ENCODE measurements at regions not wholly inside any gene's neighbourhood (a gene's known extent, or its start where the extent isn't known, plus 50 kb on each side); places are given as distances from the start of the nearest gene placed in this dataset.

GRCh38 chr18:76691800-76692199 is 130.6 kb upstream of the ZNF236 start:
- no peak overlapping the region for H3K23ac ChIP-seq (ENCODE audit: low read depth, low read length)
- H3K4me3 ChIP-seq (ENCODE audit: insufficient read depth, low read depth, low read length), result no peak overlapping the region
- peak; percentile 22 for DNase-seq
- no peak overlapping the region for H2AK5ac ChIP-seq (ENCODE audit: low read depth, low read length)
- no peak overlapping the region for H3K4ac ChIP-seq (ENCODE audit: low read depth, low read length)
- dilution Hi-C loops (cut with HindIII; ENCODE audit: low sequenced_read_pairs, unreplicated experiment), result no loop called here
- H4K5ac ChIP-seq (ENCODE audit: low read depth, low read length), result no peak overlapping the region
- no peaks in the 10 kb centered on the region for H3K9me1 ChIP-seq (ENCODE audit: insufficient read depth, low read length)
- no peak overlapping the region for H2AFZ ChIP-seq (replicated peaks; ENCODE audit: low read length, poor library complexity)
- H3K27me3 ChIP-seq (ENCODE audit: control insufficient read depth, insufficient read depth, low read length), result peaks cover 44% of the 10 kb centered on the region
- in situ Hi-C loops (cut with MboI; ENCODE audit: low sequenced_read_pairs), result no loop called here
- ChIA-PET POLR2A (ENCODE audit: unreplicated experiment) (no interaction called here), CTCF (no interaction called here)
- H2AK9ac ChIP-seq (replicated peaks; ENCODE audit: low read depth, low read length, poor library complexity), result no peak overlapping the region
- no peak overlapping the region for H4K8ac ChIP-seq (ENCODE audit: low read depth in 2 of 2, low read length in 2 of 2)
- no peak overlapping the region for H3K14ac ChIP-seq (replicated peaks; ENCODE audit: low read depth, low read length)
- H3K9ac ChIP-seq (ENCODE audit: low read depth, low read length), result no peak overlapping the region
- H2BK20ac ChIP-seq (ENCODE audit: low read depth, low read length), result no peak overlapping the region
- H2BK15ac ChIP-seq (ENCODE audit: low read depth, low read length), result no peak overlapping the region
- no peak overlapping the region for H2BK120ac ChIP-seq (ENCODE audit: low read depth, low read length)
- peak; percentile 40; the same call in 1 of the 2 replicates for ATAC-seq (ENCODE audit: low read depth)
- no peak overlapping the region for H3K27ac ChIP-seq (ENCODE audit: insufficient read depth, low read length)
- TF ChIP-seq NFE2L2 (IDR thresholded peaks at IDR 0.05; ENCODE audit: low read depth, low read length) (no peak), BHLHE40 (IDR thresholded peaks at IDR 0.05; ENCODE audit: low read depth, low read length) (no peak), RFX5 (IDR thresholded peaks at IDR 0.05; ENCODE audit: low read depth, low read length) (no peak), FOS (IDR thresholded peaks at IDR 0.05; ENCODE audit: low read depth, low read length) (no peak), USF2 (IDR thresholded peaks at IDR 0.05; ENCODE audit: low read depth, low read length) (no peak), MAZ (IDR thresholded peaks at IDR 0.05; ENCODE audit: borderline replicate concordance, low read depth, low read length) (no peak), POLR2A (IDR thresholded peaks at IDR 0.05; ENCODE audit: low read depth, low read length) (no peak), RAD21 (IDR thresholded peaks at IDR 0.05; ENCODE audit: low read length) (no peak), CEBPB (IDR thresholded peaks at IDR 0.05; ENCODE audit: low read depth, low read length) (no peak), SMC3 (IDR thresholded peaks at IDR 0.05; ENCODE audit: low read depth, low read length) (no peak), MAFK (IDR thresholded peaks at IDR 0.05; ENCODE audit: low read depth, low read length) (no peak), CTCF (conservative IDR thresholded peaks at IDR 0.05; ENCODE audit: low read depth, low read length) (no peak), ELK1 (IDR thresholded peaks at IDR 0.05; ENCODE audit: borderline replicate concordance, low read depth, low read length) (no peak), CHD1 (IDR thresholded peaks at IDR 0.05; ENCODE audit: low read depth, low read length) (no peak), MXI1 (IDR thresholded peaks at IDR 0.05; ENCODE audit: borderline replicate concordance, low read depth, low read length) (no peak), RCOR1 (IDR thresholded peaks at IDR 0.05; ENCODE audit: insufficient replicate concordance, low read length) (no peak)
- 70% methylated on average over 3 of the region's 7 CpGs; no CpG with 5 or more reads in 1 of the 2 experiments for WGBS, 2 experiments (ENCODE audit: extremely low coverage in 2 of 2, insufficient read length in 1 of 2)
- H3K4me1 ChIP-seq (ENCODE audit: control insufficient read depth, insufficient read depth, low read length), result no peaks in the 10 kb centered on the region; the same call in 1 of the 2 replicates
- H4K20me1 ChIP-seq (ENCODE audit: insufficient read depth, low read length), result no peaks in the 10 kb centered on the region
- H3K18ac ChIP-seq (ENCODE audit: low read depth, low read length), result no peak overlapping the region
- H3K9me3 ChIP-seq (ENCODE audit: control insufficient read depth, insufficient read depth, low read length), result peaks cover 4% of the 10 kb centered on the region
- no peak overlapping the region for H4K91ac ChIP-seq (ENCODE audit: insufficient read depth, low read depth, low read length)
- no TSS peak for BruUV-seq (replicated peaks)
- no peak overlapping the region for H3K56ac ChIP-seq (ENCODE audit: extremely low read depth, insufficient read depth, low read length)
- H3K36me3 ChIP-seq (ENCODE audit: control insufficient read depth, insufficient read depth, low read length), result no peaks in the 10 kb centered on the region
- H3K79me1 ChIP-seq (ENCODE audit: low read depth in 1 of 2, low read length in 2 of 2), result no peaks in the 10 kb centered on the region
- H3K4me2 ChIP-seq (ENCODE audit: low read depth, low read length), result peak overlapping the region; percentile 7; the same call in 1 of the 2 replicates
- intact Hi-C loops (cut with micrococcal nuclease), result no loop called here
- no peak overlapping the region for H2BK5ac ChIP-seq (ENCODE audit: low read depth, low read length, poor library complexity, severe bottlenecking)

Data from IMR-90 (cell line).